ENCODE measurements at regions not wholly inside any gene's neighbourhood (a gene's known extent, or its start where the extent isn't known, plus 50 kb on each side); places are given as distances from the start of the nearest gene placed in this dataset.

DNA sequence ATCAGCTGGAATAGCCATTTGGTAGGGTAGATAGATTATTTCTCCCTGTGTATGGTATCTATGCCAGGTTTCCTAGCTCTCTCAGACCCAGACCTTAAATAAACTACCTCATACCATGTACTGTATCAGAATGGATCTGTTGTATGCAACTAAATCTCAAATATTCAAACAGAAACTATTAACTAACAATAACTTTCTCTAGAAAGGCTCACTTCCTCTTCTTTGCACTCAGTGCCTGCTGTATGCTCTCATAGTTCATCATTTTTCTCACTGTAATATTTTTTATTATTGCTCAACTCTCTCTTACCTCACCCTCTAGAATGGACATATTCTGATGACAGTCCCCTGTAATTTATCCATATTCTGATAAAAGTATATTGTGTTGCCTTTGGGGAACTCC is 182.4 kb downstream of the TOX3 start:
- ATAC-seq (ENCODE audit: insufficient number of reproducible peaks, low FRiP score, low read depth): no peak
- H3K36me3 ChIP-seq: no peaks in the 10 kb centered on the region
- H3K27me3 ChIP-seq (replicated peaks; ENCODE audit: insufficient read depth): no peaks in the 10 kb centered on the region
- no peak overlapping the region for H3K4me3 ChIP-seq
- H3K9me3 ChIP-seq: no peaks in the 10 kb centered on the region
- TF ChIP-seq, protein P1, sequence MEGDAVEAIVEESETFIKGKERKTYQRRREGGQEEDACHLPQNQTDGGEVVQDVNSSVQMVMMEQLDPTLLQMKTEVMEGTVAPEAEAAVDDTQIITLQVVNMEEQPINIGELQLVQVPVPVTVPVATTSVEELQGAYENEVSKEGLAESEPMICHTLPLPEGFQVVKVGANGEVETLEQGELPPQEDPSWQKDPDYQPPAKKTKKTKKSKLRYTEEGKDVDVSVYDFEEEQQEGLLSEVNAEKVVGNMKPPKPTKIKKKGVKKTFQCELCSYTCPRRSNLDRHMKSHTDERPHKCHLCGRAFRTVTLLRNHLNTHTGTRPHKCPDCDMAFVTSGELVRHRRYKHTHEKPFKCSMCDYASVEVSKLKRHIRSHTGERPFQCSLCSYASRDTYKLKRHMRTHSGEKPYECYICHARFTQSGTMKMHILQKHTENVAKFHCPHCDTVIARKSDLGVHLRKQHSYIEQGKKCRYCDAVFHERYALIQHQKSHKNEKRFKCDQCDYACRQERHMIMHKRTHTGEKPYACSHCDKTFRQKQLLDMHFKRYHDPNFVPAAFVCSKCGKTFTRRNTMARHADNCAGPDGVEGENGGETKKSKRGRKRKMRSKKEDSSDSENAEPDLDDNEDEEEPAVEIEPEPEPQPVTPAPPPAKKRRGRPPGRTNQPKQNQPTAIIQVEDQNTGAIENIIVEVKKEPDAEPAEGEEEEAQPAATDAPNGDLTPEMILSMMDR (IDR thresholded peaks at IDR 0.05): no peak
- no peak for DNase-seq (ENCODE audit: low spot score)
- H3K27ac ChIP-seq: no peak overlapping the region
- no peaks in the 10 kb centered on the region for H3K4me1 ChIP-seq (ENCODE audit: control insufficient read depth in 1 of 2, low read depth in 2 of 2)

DNA sequence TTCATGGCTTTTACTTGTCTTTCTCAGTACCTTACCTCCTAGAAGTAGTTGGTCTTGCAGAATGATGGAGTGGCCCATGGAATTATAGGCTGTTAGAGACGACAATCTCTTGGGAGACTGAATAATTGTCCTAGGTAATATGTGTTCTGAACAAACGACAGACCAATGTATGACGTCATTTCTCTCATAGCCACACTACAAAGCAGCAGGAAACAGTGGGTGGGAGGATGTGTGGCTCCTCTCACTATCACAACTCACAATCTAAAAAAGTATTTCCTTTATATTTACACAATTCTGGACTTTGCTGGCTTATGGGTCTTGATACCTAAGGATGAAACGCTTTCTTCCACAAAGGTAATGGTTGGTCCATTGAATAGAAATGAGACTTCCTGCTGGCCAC is 183.9 kb downstream of the TOX3 start:
- TF ChIP-seq, protein P1 (IDR thresholded peaks at IDR 0.05): no peak
- Histone ChIP-seq H3K36me3 (no peaks in the 10 kb centered on the region), H3K27me3 (replicated peaks; ENCODE audit: insufficient read depth) (no peaks in the 10 kb centered on the region), H3K4me1 (ENCODE audit: control insufficient read depth in 1 of 2, low read depth in 2 of 2) (no peaks in the 10 kb centered on the region), H3K27ac (no peak overlapping the region), H3K4me3 (no peak overlapping the region), H3K9me3 (no peaks in the 10 kb centered on the region)
- ATAC-seq (ENCODE audit: insufficient number of reproducible peaks, low FRiP score, low read depth) (no peak), DNase-seq (ENCODE audit: low spot score) (no peak)

DNA sequence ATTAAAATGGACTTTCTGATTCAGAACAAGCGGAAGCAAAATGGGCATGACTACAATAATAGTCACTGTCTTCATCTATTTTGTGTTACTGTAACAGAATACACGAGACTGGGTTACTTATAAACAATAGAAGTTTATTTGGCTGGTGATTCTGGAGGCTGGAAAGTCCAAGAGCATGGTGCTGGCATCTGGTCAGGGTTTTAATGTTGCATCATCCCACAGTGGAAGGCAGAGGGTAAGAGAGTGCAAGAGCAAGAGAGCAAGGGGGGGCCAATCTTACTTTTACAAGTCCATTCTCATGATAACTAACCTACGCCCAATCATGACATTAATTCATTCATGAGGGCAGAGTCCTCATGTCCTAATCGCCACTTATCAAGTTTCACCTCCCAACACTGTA is 189.2 kb downstream of the TOX3 start:
- Histone ChIP-seq H3K36me3 (no peaks in the 10 kb centered on the region), H3K27ac (no peak overlapping the region), H3K4me1 (ENCODE audit: control insufficient read depth in 1 of 2, low read depth in 2 of 2) (no peaks in the 10 kb centered on the region), H3K9me3 (no peaks in the 10 kb centered on the region), H3K4me3 (no peak overlapping the region), H3K27me3 (replicated peaks; ENCODE audit: insufficient read depth) (no peaks in the 10 kb centered on the region)
- no peak for ATAC-seq (ENCODE audit: insufficient number of reproducible peaks, low FRiP score, low read depth)
- TF ChIP-seq, protein P1 (IDR thresholded peaks at IDR 0.05): no peak
- no peak for DNase-seq (ENCODE audit: low spot score)

DNA sequence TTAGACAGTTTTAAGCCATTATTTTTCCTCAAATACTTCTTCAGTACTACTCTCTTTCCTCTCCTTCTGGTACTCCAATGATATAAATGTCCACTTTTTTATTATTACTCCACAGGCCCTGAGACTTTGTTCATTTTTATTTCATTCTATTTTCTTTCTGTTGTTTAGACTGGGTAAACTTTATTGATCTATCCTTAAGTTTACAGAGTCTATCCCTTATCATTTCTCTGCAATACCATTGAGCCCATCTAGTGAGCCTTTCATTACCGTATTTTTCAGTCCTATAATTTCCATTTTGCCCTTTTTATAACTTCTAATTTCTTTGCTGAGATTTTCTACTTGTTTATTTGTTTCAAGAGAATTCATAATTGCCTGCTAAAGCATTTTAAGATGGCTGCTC is 193.7 kb downstream of the TOX3 start:
- H3K27me3 ChIP-seq (replicated peaks; ENCODE audit: insufficient read depth): no peaks in the 10 kb centered on the region
- H3K27ac ChIP-seq: no peak overlapping the region
- no peaks in the 10 kb centered on the region for H3K9me3 ChIP-seq
- H3K4me1 ChIP-seq (ENCODE audit: control insufficient read depth in 1 of 2, low read depth in 2 of 2): no peaks in the 10 kb centered on the region
- no peak for ATAC-seq (ENCODE audit: insufficient number of reproducible peaks, low FRiP score, low read depth)
- no peak overlapping the region for H3K4me3 ChIP-seq
- TF ChIP-seq, protein P1 (IDR thresholded peaks at IDR 0.05): no peak
- DNase-seq (ENCODE audit: low spot score): no peak
- no peaks in the 10 kb centered on the region for H3K36me3 ChIP-seq

DNA sequence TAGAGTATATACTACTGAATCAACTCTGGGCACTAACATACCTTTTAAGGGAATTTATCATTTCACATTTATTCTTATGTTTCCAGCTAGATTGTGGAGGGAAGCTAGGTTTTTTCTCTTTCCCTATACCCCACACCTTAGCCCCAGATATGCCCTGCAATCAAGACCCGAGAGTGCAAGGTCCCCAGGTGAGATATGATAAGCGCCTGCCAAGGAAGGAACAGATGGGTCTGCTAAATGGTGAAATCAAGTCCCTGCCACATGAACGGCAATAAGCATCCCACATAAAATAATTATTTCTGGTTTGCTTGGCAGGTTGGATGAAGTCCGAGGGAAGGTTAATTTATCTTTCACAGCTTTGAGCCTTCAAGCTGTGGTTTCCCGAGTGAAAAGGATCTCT is 195.5 kb downstream of the TOX3 start:
- no peak overlapping the region for H3K27ac ChIP-seq
- no peaks in the 10 kb centered on the region for H3K4me1 ChIP-seq (ENCODE audit: control insufficient read depth in 1 of 2, low read depth in 2 of 2)
- no peak overlapping the region for H3K4me3 ChIP-seq
- H3K36me3 ChIP-seq: no peaks in the 10 kb centered on the region
- TF ChIP-seq, protein P1 (IDR thresholded peaks at IDR 0.05): no peak
- no peaks in the 10 kb centered on the region for H3K9me3 ChIP-seq
- H3K27me3 ChIP-seq (replicated peaks; ENCODE audit: insufficient read depth): no peaks in the 10 kb centered on the region
- DNase-seq (ENCODE audit: low spot score): no peak
- ATAC-seq (ENCODE audit: insufficient number of reproducible peaks, low FRiP score, low read depth): no peak

All from thoracic aorta (tissue), 2 donors.